Heart left ventricle (tissue), 16 donors: ENCODE measurements at regions not wholly inside any gene's neighbourhood (a gene's known extent, or its start where the extent isn't known, plus 50 kb on each side); places are given as distances from the start of the nearest gene placed in this dataset.

ENCODE experiments used
- ATAC-seq, 4 donors: fragments of 200-7000 bp; cut with Tn5 transposase; one replicate each; pipeline ENCODE4 v1.9.1; 2020 to 2022; ENCODE audit warnings: moderate library complexity in 4 of 4, mild to moderate bottlenecking in 3 of 4, moderate number of reproducible peaks in 1 of 4
- DNase-seq, 5 donors: peaks; one replicate each; pipeline ENCODE4 v3.0.0-alpha.2; 2020
- H3K27ac ChIP-seq, 12 donors: fragments of 200-600 bp; sonication (generic) in 4 of 12; one replicate each; pipeline versions ENCODE4 v1.5.0 to v1.8.0; 2016 to 2022; ENCODE audit warnings: mild to moderate bottlenecking in 2 of 12
- H3K27me3 ChIP-seq, 9 donors: fragments of 200-600 bp; sonication (generic) in 2 of 9; one replicate each; pipeline versions ENCODE4 v1.5.1 to v1.8.0; 2016 to 2022; ENCODE audit warnings: mild to moderate bottlenecking in 3 of 9
- H3K36me3 ChIP-seq, 9 donors: fragments of 200-600 bp; sonication (generic) in 2 of 9; one replicate each; pipeline versions ENCODE4 v1.5.0 to v1.8.0; 2018 to 2022; ENCODE audit warnings: mild to moderate bottlenecking in 2 of 9
- H3K4me1 ChIP-seq, 12 donors: fragments of 200-600 bp; sonication (generic) in 4 of 12; one replicate each; pipeline versions ENCODE4 v1.5.0 to v1.8.0; 2016 to 2022; ENCODE audit warnings: mild to moderate bottlenecking in 3 of 12
- H3K4me3 ChIP-seq, 12 donors: fragments of 200-600 bp; sonication (generic) in 4 of 12; one replicate each; pipeline versions ENCODE4 v1.5.0 to v1.8.0; 2017 to 2022; ENCODE audit warnings: mild to moderate bottlenecking in 9 of 12, moderate library complexity in 4 of 12
- H3K9me3 ChIP-seq, 12 donors: fragments of 200-600 bp; sonication (generic) in 4 of 12; one replicate each; pipeline versions ENCODE4 v1.5.0 to v1.8.0; 2016 to 2022; ENCODE audit warnings: mild to moderate bottlenecking in 1 of 12
- POLR2A ChIP-seq, 2 donors: fragments of 450-650 bp; IDR thresholded peaks; one replicate each; pipeline ENCODE4 v1.6.1; 2017; ENCODE audit warnings: antibody characterized with exemption in 2 of 2, mild to moderate bottlenecking in 2 of 2, moderate library complexity in 2 of 2
- WGBS, 4 donors: extraction: QIAGEN DNeasy Blood & Tissue Kit in 2 of 4; methylation state at CpG; one replicate each; pipeline versions ENCODE4 v1.1.5 to v1.1.7; 2013 to 2018; 5-methylcytosine and 5-hydroxymethylcytosine counted together
- intact Hi-C, 10 donors: fragments of 100-400 bp; cut with DNase I; formaldehyde crosslinking; loops; one replicate each; pipeline versions ENCODE4 v1.11.1 to v1.14.2; 2022
- TF ChIP-seq, protein P1 (sequence below), 12 donors: fragments of 200-600 bp; sonication (generic) in 4 of 12; IDR thresholded peaks; one replicate each; pipeline versions ENCODE4 v1.5.0 to v1.8.0; 2018 to 2022; ENCODE audit warnings: antibody characterized with exemption in 12 of 12, mild to moderate bottlenecking in 5 of 12
- donor health status: ischemic (EF 13 %, LVEDD 7.1; RV severe dilation, severe dysfunction).
- donor health status: healthy with polysubstance abuse.
- donor health status: DM: no; HTN: yes; CAD: no.
- donor health status: DM: no; HTN: no; CAD: no.
- donor health status: ischemic (EF 25% LVEDD 6.9; RV normal size, moderate dysfunction).
- donor health status: ischemic (EF 25% LVEDD 5.7; RV mildly dilated, moderate dysfunction).
- donor health status: healthy.
- donor health status: DM: yes; HTN: yes; CAD: no.
- donor health status: ischemic (EF 35%, LVEDD 5.7; RV mildly dilated, moderate dysfunction).
- donor health status: nonischemic (EF 11% LVEDD 7.7; RV severe dilation, severe dysfunction).
- donor health status: DM: yes; HTN: yes; CAD: no.
- donor health status: PGD.
- donor health status: ischemic (EF 29% LVEDD 5.4; RV normal size, mild dysfunction).
- donor health status: nonischemic (EF 23%, LVEDD 6.1; RV moderate dilation, normal function).

DNA sequence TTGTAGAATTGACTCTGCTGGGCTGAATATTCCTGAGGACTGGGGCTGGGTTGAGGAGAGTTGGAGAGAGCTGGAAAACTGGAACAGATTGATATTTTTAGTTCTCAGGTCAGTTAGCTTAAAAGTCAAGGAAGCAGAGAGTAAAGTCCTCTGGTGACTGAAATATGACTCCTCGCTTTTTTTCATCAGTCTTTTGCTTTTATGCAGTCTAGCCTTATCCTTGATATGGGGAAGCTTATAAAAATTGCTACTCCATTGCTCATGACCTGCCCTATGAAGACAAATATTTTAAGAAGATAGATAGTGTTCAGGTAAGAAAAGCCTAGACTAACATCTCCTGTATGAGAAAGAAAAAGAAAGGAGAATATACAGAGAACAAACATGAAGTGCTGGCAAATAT is 152.7 kb downstream of the C4orf33 start:
- DNase-seq = no peak
- Histone ChIP-seq H3K27ac (no peak overlapping the region), H3K27me3 (no peaks in the 10 kb centered on the region), H3K4me3 (no peak overlapping the region), H3K4me1 (no peaks in the 10 kb centered on the region), H3K9me3 (no peaks in the 10 kb centered on the region), H3K36me3 (no peaks in the 10 kb centered on the region)
- intact Hi-C loops = no loop called here
- WGBS, 4 donors = 86 to 92% (median 88%) methylated on average over 1 of the region's 1 CpG
- ATAC-seq = no peak
- TF ChIP-seq POLR2A (IDR thresholded peaks at IDR 0.05) = no peak
- TF ChIP-seq, protein P1, sequence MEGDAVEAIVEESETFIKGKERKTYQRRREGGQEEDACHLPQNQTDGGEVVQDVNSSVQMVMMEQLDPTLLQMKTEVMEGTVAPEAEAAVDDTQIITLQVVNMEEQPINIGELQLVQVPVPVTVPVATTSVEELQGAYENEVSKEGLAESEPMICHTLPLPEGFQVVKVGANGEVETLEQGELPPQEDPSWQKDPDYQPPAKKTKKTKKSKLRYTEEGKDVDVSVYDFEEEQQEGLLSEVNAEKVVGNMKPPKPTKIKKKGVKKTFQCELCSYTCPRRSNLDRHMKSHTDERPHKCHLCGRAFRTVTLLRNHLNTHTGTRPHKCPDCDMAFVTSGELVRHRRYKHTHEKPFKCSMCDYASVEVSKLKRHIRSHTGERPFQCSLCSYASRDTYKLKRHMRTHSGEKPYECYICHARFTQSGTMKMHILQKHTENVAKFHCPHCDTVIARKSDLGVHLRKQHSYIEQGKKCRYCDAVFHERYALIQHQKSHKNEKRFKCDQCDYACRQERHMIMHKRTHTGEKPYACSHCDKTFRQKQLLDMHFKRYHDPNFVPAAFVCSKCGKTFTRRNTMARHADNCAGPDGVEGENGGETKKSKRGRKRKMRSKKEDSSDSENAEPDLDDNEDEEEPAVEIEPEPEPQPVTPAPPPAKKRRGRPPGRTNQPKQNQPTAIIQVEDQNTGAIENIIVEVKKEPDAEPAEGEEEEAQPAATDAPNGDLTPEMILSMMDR (IDR thresholded peaks at IDR 0.05) = no peak

DNA sequence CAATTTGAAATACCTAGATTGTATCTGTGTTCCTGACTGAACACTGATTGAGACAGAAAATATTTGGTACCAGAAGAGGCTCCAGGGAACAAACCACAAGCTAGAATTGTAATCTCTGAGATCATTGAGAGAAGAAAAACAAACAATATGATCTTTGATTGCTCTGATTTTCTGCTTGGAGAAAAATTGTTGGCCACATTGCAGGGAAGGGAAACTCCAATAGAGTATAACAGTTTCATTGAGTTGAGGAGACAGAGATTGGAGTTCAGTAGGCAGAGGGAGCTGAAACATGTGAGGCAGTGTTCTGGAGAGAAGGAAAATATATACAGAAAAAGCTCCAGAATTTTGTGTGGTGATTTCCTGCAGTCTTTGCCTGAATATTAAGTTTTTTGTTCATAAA is 158.2 kb downstream of the C4orf33 start:
- TF ChIP-seq POLR2A (IDR thresholded peaks at IDR 0.05) = no peak
- TF ChIP-seq, protein P1 (IDR thresholded peaks at IDR 0.05) = no peak
- intact Hi-C loops = no loop called here
- no peak overlapping the region for H3K27ac ChIP-seq
- no peaks in the 10 kb centered on the region for H3K27me3 ChIP-seq
- DNase-seq (no peak), ATAC-seq (no peak)
- H3K4me1 ChIP-seq = no peaks in the 10 kb centered on the region
- peaks cover 0 to 8% (median 0%) of the 10 kb centered on the region in 12 donors for H3K9me3 ChIP-seq
- H3K36me3 ChIP-seq = no peaks in the 10 kb centered on the region
- no peak overlapping the region for H3K4me3 ChIP-seq

GRCh38 chr4:129254526-129254925 is 158.6 kb downstream of the C4orf33 start:
- intact Hi-C loops = no loop called here
- ATAC-seq = no peak
- H3K4me1 ChIP-seq = no peaks in the 10 kb centered on the region
- H3K27me3 ChIP-seq = no peaks in the 10 kb centered on the region
- H3K9me3 ChIP-seq = peaks cover 0 to 8% (median 0%) of the 10 kb centered on the region in 12 donors
- DNase-seq = no peak
- H3K4me3 ChIP-seq = no peak overlapping the region
- H3K36me3 ChIP-seq = no peaks in the 10 kb centered on the region
- TF ChIP-seq POLR2A (IDR thresholded peaks at IDR 0.05) = no peak
- TF ChIP-seq, protein P1 (IDR thresholded peaks at IDR 0.05) = no peak
- H3K27ac ChIP-seq = no peak overlapping the region

- WGBS, 4 donors = 82 to 88% (median 82%) methylated on average over 2 of the region's 2 CpGs
- no peak for ATAC-seq
- intact Hi-C loops = no loop called here
- no peak for DNase-seq
- Histone ChIP-seq H3K4me3 (no peak overlapping the region), H3K27me3 (no peaks in the 10 kb centered on the region), H3K27ac (no peak overlapping the region), H3K4me1 (peaks cover 0 to 9% (median 0%) of the 10 kb centered on the region in 12 donors), H3K36me3 (no peaks in the 10 kb centered on the region), H3K9me3 (no peaks in the 10 kb centered on the region)
- TF ChIP-seq, protein P1 (IDR thresholded peaks at IDR 0.05) = no peak
- no peak for TF ChIP-seq POLR2A (IDR thresholded peaks at IDR 0.05)
Measured at GRCh38 chr4:129261584-129261983, 165.6 kb downstream of the C4orf33 start.
